ENCODE measurements at regions not wholly inside any gene's neighbourhood (a gene's known extent, or its start where the extent isn't known, plus 50 kb on each side); places are given as distances from the start of the nearest gene placed in this dataset.

- no peak for ATAC-seq (ENCODE audit: low read depth)
- H3K27ac ChIP-seq (ENCODE audit: low read length in 2 of 2): no peak overlapping the region
- CTCF ChIA-PET: no interaction called here
- no peaks in the 10 kb centered on the region for H3K79me2 ChIP-seq (ENCODE audit: control insufficient read depth, insufficient read depth, low read length)
- no peaks in the 10 kb centered on the region for H3K27me3 ChIP-seq (replicated peaks in 1 of 4; ENCODE audit: control extremely low read depth in 1 of 4, control insufficient read depth in 3 of 4, insufficient read depth in 4 of 4, low read length in 3 of 4)
- peaks cover 0 to 10% (median 0%) of the 10 kb centered on the region in 3 donors for H3K9me3 ChIP-seq (ENCODE audit: control extremely low read depth in 1 of 3, control insufficient read depth in 2 of 3, insufficient read depth in 1 of 3, low read length in 2 of 3)
- no peaks in the 10 kb centered on the region for H3K4me1 Mint-ChIP-seq
- no peak overlapping the region for H3K4me3 ChIP-seq (ENCODE audit: control extremely low read depth in 1 of 5, extremely low read depth in 1 of 5, insufficient read depth in 1 of 5, low read depth in 2 of 5, low read length in 4 of 5)
- no peak overlapping the region for H3K9ac ChIP-seq (ENCODE audit: low read length)
- 74% methylated on average over 7 of the region's 7 CpGs for WGBS (ENCODE audit: insufficient coverage)
- no peak for DNase-seq
- H3K4me2 ChIP-seq (replicated peaks; ENCODE audit: low read depth, low read length, poor library complexity, severe bottlenecking): no peak overlapping the region
- TF ChIP-seq EZH2 (IDR thresholded peaks at IDR 0.05; ENCODE audit: borderline replicate concordance, insufficient read depth, low read depth, low read length, poor library complexity, severe bottlenecking): no peak
- TF ChIP-seq, protein P1, sequence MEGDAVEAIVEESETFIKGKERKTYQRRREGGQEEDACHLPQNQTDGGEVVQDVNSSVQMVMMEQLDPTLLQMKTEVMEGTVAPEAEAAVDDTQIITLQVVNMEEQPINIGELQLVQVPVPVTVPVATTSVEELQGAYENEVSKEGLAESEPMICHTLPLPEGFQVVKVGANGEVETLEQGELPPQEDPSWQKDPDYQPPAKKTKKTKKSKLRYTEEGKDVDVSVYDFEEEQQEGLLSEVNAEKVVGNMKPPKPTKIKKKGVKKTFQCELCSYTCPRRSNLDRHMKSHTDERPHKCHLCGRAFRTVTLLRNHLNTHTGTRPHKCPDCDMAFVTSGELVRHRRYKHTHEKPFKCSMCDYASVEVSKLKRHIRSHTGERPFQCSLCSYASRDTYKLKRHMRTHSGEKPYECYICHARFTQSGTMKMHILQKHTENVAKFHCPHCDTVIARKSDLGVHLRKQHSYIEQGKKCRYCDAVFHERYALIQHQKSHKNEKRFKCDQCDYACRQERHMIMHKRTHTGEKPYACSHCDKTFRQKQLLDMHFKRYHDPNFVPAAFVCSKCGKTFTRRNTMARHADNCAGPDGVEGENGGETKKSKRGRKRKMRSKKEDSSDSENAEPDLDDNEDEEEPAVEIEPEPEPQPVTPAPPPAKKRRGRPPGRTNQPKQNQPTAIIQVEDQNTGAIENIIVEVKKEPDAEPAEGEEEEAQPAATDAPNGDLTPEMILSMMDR (IDR thresholded peaks at IDR 0.05): no peak
- no peaks in the 10 kb centered on the region for H3K4me1 ChIP-seq (ENCODE audit: control insufficient read depth in 2 of 2, insufficient read depth in 2 of 2, low read length in 2 of 2)
- H3K36me3 ChIP-seq (replicated peaks in 1 of 2; ENCODE audit: control extremely low read depth in 1 of 2, control insufficient read depth in 1 of 2, extremely low read depth in 1 of 2, insufficient read depth in 2 of 2, low read length in 1 of 2): no peaks in the 10 kb centered on the region
- H3K9me3 Mint-ChIP-seq (ENCODE audit: insufficient read depth): no peaks in the 10 kb centered on the region
- H2AFZ ChIP-seq (ENCODE audit: insufficient read depth, low read depth, low read length, poor library complexity, severe bottlenecking): no peak overlapping the region
- H3K4me3 Mint-ChIP-seq: no peak overlapping the region
- H3K27me3 Mint-ChIP-seq: no peaks in the 10 kb centered on the region
- POLR2A ChIA-PET: no interaction called here
- H3K27ac Mint-ChIP-seq: no peak overlapping the region
- intact Hi-C loops (cut with micrococcal nuclease): no loop called here
- H4K20me1 ChIP-seq (ENCODE audit: control insufficient read depth, insufficient read depth, low read length, poor library complexity, severe bottlenecking): no peaks in the 10 kb centered on the region
Measured at GRCh38 chr13:23081901-23082300, 98.9 kb upstream of the SGCG start.

GRCh38 chr13:23086968-23087623 lies 93.7 kb upstream of the SGCG start:
- ChIA-PET POLR2A (no interaction called here), CTCF (interaction anchor here (1.4 kb wide), 1 partner anchor 34 kb away, joined by 4 read pairs; no protein-coding TSS in a partner anchor)
- Histone ChIP-seq H3K4me1 (ENCODE audit: control insufficient read depth in 2 of 2, insufficient read depth in 2 of 2, low read length in 2 of 2) (no peaks in the 10 kb centered on the region), H2AFZ (ENCODE audit: insufficient read depth, low read depth, low read length, poor library complexity, severe bottlenecking) (no peak overlapping the region), H3K36me3 (replicated peaks in 1 of 2; ENCODE audit: control extremely low read depth in 1 of 2, control insufficient read depth in 1 of 2, extremely low read depth in 1 of 2, insufficient read depth in 2 of 2, low read length in 1 of 2) (no peaks in the 10 kb centered on the region), H3K9me3 (ENCODE audit: control extremely low read depth in 1 of 3, control insufficient read depth in 2 of 3, insufficient read depth in 1 of 3, low read length in 2 of 3) (peaks cover 0 to 5% (median 0%) of the 10 kb centered on the region in 3 donors), H3K4me3 (ENCODE audit: control extremely low read depth in 1 of 5, extremely low read depth in 1 of 5, insufficient read depth in 1 of 5, low read depth in 2 of 5, low read length in 4 of 5) (no peak overlapping the region), H3K27me3 (replicated peaks in 1 of 4; ENCODE audit: control extremely low read depth in 1 of 4, control insufficient read depth in 3 of 4, insufficient read depth in 4 of 4, low read length in 3 of 4) (no peaks in the 10 kb centered on the region), H3K27ac (ENCODE audit: low read length in 2 of 2) (no peak overlapping the region), H3K4me2 (replicated peaks; ENCODE audit: low read depth, low read length, poor library complexity, severe bottlenecking) (no peak overlapping the region), H3K9ac (ENCODE audit: low read length) (no peak overlapping the region), H3K79me2 (ENCODE audit: control insufficient read depth, insufficient read depth, low read length) (no peaks in the 10 kb centered on the region), H4K20me1 (ENCODE audit: control insufficient read depth, insufficient read depth, low read length, poor library complexity, severe bottlenecking) (no peaks in the 10 kb centered on the region)
- no peak overlapping the region for H3K4me3 Mint-ChIP-seq
- intact Hi-C loops (cut with micrococcal nuclease): no loop called here
- DNase-seq (no peak), ATAC-seq (ENCODE audit: low read depth) (no peak)
- no peaks in the 10 kb centered on the region for H3K9me3 Mint-ChIP-seq (ENCODE audit: insufficient read depth)
- H3K4me1 Mint-ChIP-seq: no peaks in the 10 kb centered on the region
- no peaks in the 10 kb centered on the region for H3K27me3 Mint-ChIP-seq
- 50% methylated on average over 1 of the region's 2 CpGs for WGBS (ENCODE audit: insufficient coverage)
- H3K27ac Mint-ChIP-seq: no peak overlapping the region
- TF ChIP-seq, protein P1 (IDR thresholded peaks at IDR 0.05): no peak
- no peak for TF ChIP-seq EZH2 (IDR thresholded peaks at IDR 0.05; ENCODE audit: borderline replicate concordance, insufficient read depth, low read depth, low read length, poor library complexity, severe bottlenecking)

All from B cell (primary cell).